ENCODE measurements at regions not wholly inside any gene's neighbourhood (a gene's known extent, or its start where the extent isn't known, plus 50 kb on each side); places are given as distances from the start of the nearest gene placed in this dataset.

GRCh38 chr9:14526504-14526903 is 166.7 kb downstream of the ZDHHC21 start:
- peaks cover 0 to 2% (median 0%) of the 10 kb centered on the region in 3 donors for H3K4me1 Mint-ChIP-seq
- no peaks in the 10 kb centered on the region for H3K36me3 Mint-ChIP-seq
- no peaks in the 10 kb centered on the region for H3K9me3 Mint-ChIP-seq
- H3K4me3 Mint-ChIP-seq = no peak overlapping the region
- H3K27ac Mint-ChIP-seq = no peak overlapping the region
- peaks cover 11% of the 10 kb centered on the region for H3K27me3 Mint-ChIP-seq

GRCh38 chr9:14525856-14526255 is 167.4 kb downstream of the ZDHHC21 start:
- peaks cover 7% of the 10 kb centered on the region for H3K27me3 Mint-ChIP-seq
- H3K9me3 Mint-ChIP-seq = no peaks in the 10 kb centered on the region
- no peaks in the 10 kb centered on the region for H3K36me3 Mint-ChIP-seq
- no peak overlapping the region for H3K4me3 Mint-ChIP-seq
- H3K4me1 Mint-ChIP-seq = peaks cover 0 to 2% (median 0%) of the 10 kb centered on the region in 3 donors
- H3K27ac Mint-ChIP-seq = no peak overlapping the region

- Mint-ChIP-seq H3K4me3 (no peak overlapping the region), H3K27ac (no peak overlapping the region)
These were observed 168.2 kb downstream of the ZDHHC21 start for GRCh38 chr9:14524873-14525515.

GRCh38 chr9:14523545-14523944 is 169.7 kb downstream of the ZDHHC21 start:
- H3K4me1 Mint-ChIP-seq = peaks cover 0 to 2% (median 0%) of the 10 kb centered on the region in 3 donors
- no peaks in the 10 kb centered on the region for H3K9me3 Mint-ChIP-seq
- no peak overlapping the region for H3K4me3 Mint-ChIP-seq
- peaks cover 5% of the 10 kb centered on the region for H3K27me3 Mint-ChIP-seq
- H3K36me3 Mint-ChIP-seq = no peaks in the 10 kb centered on the region
- H3K27ac Mint-ChIP-seq = no peak overlapping the region

More at GRCh38 chr9:14524873-14525515, 168.2 kb downstream of the ZDHHC21 start:
- Mint-ChIP-seq H3K4me1 (peaks cover 0 to 2% (median 0%) of the 10 kb centered on the region in 3 donors), H3K9me3 (no peaks in the 10 kb centered on the region), H3K36me3 (no peaks in the 10 kb centered on the region), H3K27me3 (peaks cover 7% of the 10 kb centered on the region)

- Mint-ChIP-seq H3K36me3 (no peaks in the 10 kb centered on the region), H3K27ac (no peak overlapping the region), H3K27me3 (peaks cover 4% of the 10 kb centered on the region), H3K9me3 (no peaks in the 10 kb centered on the region), H3K4me3 (no peak overlapping the region), H3K4me1 (peaks cover 0 to 2% (median 0%) of the 10 kb centered on the region in 3 donors)
These were observed 170.4 kb downstream of the ZDHHC21 start for GRCh38 chr9:14522627-14523379.

GRCh38 chr9:14520341-14520740 is 172.9 kb downstream of the ZDHHC21 start:
- Mint-ChIP-seq H3K36me3 (peaks cover 2% of the 10 kb centered on the region), H3K9me3 (no peaks in the 10 kb centered on the region), H3K4me3 (no peak overlapping the region), H3K27me3 (peaks cover 4% of the 10 kb centered on the region), H3K4me1 (peaks cover 0 to 2% (median 0%) of the 10 kb centered on the region in 3 donors), H3K27ac (no peak overlapping the region)

- Mint-ChIP-seq H3K4me3 (no peak overlapping the region), H3K9me3 (no peaks in the 10 kb centered on the region), H3K36me3 (peaks cover 4% of the 10 kb centered on the region)
These were observed 175.9 kb downstream of the ZDHHC21 start for GRCh38 chr9:14517154-14517906.

GRCh38 chr9:14516656-14517055 is 176.6 kb downstream of the ZDHHC21 start:
- H3K27me3 Mint-ChIP-seq = peaks cover 4% of the 10 kb centered on the region
- no peak overlapping the region for H3K4me3 Mint-ChIP-seq
- H3K9me3 Mint-ChIP-seq = no peaks in the 10 kb centered on the region
- H3K4me1 Mint-ChIP-seq = no peaks in the 10 kb centered on the region
- H3K27ac Mint-ChIP-seq = no peak overlapping the region
- H3K36me3 Mint-ChIP-seq = peaks cover 4% of the 10 kb centered on the region

More at GRCh38 chr9:14517154-14517906, 175.9 kb downstream of the ZDHHC21 start:
- Mint-ChIP-seq H3K27ac (no peak overlapping the region), H3K4me1 (no peaks in the 10 kb centered on the region), H3K27me3 (peaks cover 4% of the 10 kb centered on the region)

GRCh38 chr9:14515571-14516198 is 177.5 kb downstream of the ZDHHC21 start:
- Mint-ChIP-seq H3K27me3 (peaks cover 4% of the 10 kb centered on the region), H3K27ac (no peak overlapping the region), H3K4me3 (no peak overlapping the region), H3K36me3 (peaks cover 4% of the 10 kb centered on the region), H3K4me1 (no peaks in the 10 kb centered on the region), H3K9me3 (no peaks in the 10 kb centered on the region)

GRCh38 chr9:14515049-14515448 is 178.2 kb downstream of the ZDHHC21 start:
- Mint-ChIP-seq H3K4me3 (no peak overlapping the region), H3K4me1 (no peaks in the 10 kb centered on the region), H3K27ac (no peak overlapping the region), H3K9me3 (no peaks in the 10 kb centered on the region), H3K27me3 (peaks cover 4% of the 10 kb centered on the region), H3K36me3 (peaks cover 4% of the 10 kb centered on the region)

GRCh38 chr9:14512942-14513341 is 180.3 kb downstream of the ZDHHC21 start:
- H3K4me1 Mint-ChIP-seq = no peaks in the 10 kb centered on the region
- H3K4me3 Mint-ChIP-seq = no peak overlapping the region
- H3K36me3 Mint-ChIP-seq = peaks cover 4% of the 10 kb centered on the region
- peaks cover 4% of the 10 kb centered on the region for H3K27me3 Mint-ChIP-seq
- H3K9me3 Mint-ChIP-seq = no peaks in the 10 kb centered on the region
- no peak overlapping the region for H3K27ac Mint-ChIP-seq

GRCh38 chr9:14511452-14511851 is 181.8 kb downstream of the ZDHHC21 start:
- H3K36me3 Mint-ChIP-seq = peaks cover 2% of the 10 kb centered on the region
- peaks cover 6% of the 10 kb centered on the region for H3K27me3 Mint-ChIP-seq
- no peaks in the 10 kb centered on the region for H3K4me1 Mint-ChIP-seq
- no peak overlapping the region for H3K27ac Mint-ChIP-seq
- no peak overlapping the region for H3K4me3 Mint-ChIP-seq
- H3K9me3 Mint-ChIP-seq = no peaks in the 10 kb centered on the region

- peaks cover 7% of the 10 kb centered on the region for H3K27me3 Mint-ChIP-seq
- H3K4me1 Mint-ChIP-seq = no peaks in the 10 kb centered on the region
- no peaks in the 10 kb centered on the region for H3K9me3 Mint-ChIP-seq
- H3K4me3 Mint-ChIP-seq = no peak overlapping the region
- no peaks in the 10 kb centered on the region for H3K36me3 Mint-ChIP-seq
- H3K27ac Mint-ChIP-seq = no peak overlapping the region
These were observed 184.3 kb downstream of the ZDHHC21 start for GRCh38 chr9:14508884-14509283.

- H3K36me3 Mint-ChIP-seq = no peaks in the 10 kb centered on the region
- H3K27me3 Mint-ChIP-seq = peaks cover 8% of the 10 kb centered on the region
- no peaks in the 10 kb centered on the region for H3K9me3 Mint-ChIP-seq
- no peak overlapping the region for H3K4me3 Mint-ChIP-seq
- no peaks in the 10 kb centered on the region for H3K4me1 Mint-ChIP-seq
- no peak overlapping the region for H3K27ac Mint-ChIP-seq
These were observed 187.4 kb upstream of the NFIB start for GRCh38 chr9:14501366-14501765.

GRCh38 chr9:14500705-14501104 is 186.8 kb upstream of the NFIB start:
- peaks cover 3% of the 10 kb centered on the region for H3K27me3 Mint-ChIP-seq
- H3K9me3 Mint-ChIP-seq = no peaks in the 10 kb centered on the region
- H3K4me1 Mint-ChIP-seq = no peaks in the 10 kb centered on the region
- H3K4me3 Mint-ChIP-seq = no peak overlapping the region
- H3K36me3 Mint-ChIP-seq = no peaks in the 10 kb centered on the region
- H3K27ac Mint-ChIP-seq = peak overlapping the region in 1 of 3 donors; percentile 79

Data from IgD-negative memory B cell (primary cell).